HepG2 (cell line): ENCODE measurements at regions not wholly inside any gene's neighbourhood (a gene's known extent, or its start where the extent isn't known, plus 50 kb on each side); places are given as distances from the start of the nearest gene placed in this dataset.

Source experiments
- ATM ChIP-seq: fragments of 450-650 bp; IDR thresholded peaks from 2 replicates; pipeline ENCODE4 v1.7.1; 2017; ENCODE audit warnings: mild to moderate bottlenecking, borderline replicate concordance
- HDAC2 ChIP-seq: sonication (generic); formaldehyde crosslinking; IDR thresholded peaks from 2 replicates; pipeline ENCODE4 v1.4.0; 2020; ENCODE audit warnings: missing genetic modification reagents
- KAT7 ChIP-seq: IDR thresholded peaks from 2 replicates; pipeline ENCODE4 v1.6.1; 2018; ENCODE audit warnings: borderline replicate concordance, missing compliant biosample characterization
- NFKBIZ ChIP-seq: IDR thresholded peaks from 2 replicates; pipeline ENCODE4 v1.6.1; 2018; ENCODE audit warnings: missing genetic modification reagents, missing compliant biosample characterization
- PPARG ChIP-seq: conservative IDR thresholded peaks from 2 replicates; pipeline ENCODE4 v1.6.1; 2016; ENCODE audit warnings: missing biosample characterization, missing genetic modification reagents
- PTBP1 ChIP-seq: fragments of 200-400 bp; formaldehyde crosslinking; IDR thresholded peaks from 2 replicates; pipeline ENCODE4 v1.6.1; 2018; ENCODE audit warnings: low read length, low read depth; ENCODE audit not compliant: poor library complexity, severe bottlenecking
- RBAK ChIP-seq: sonication (generic); formaldehyde crosslinking; IDR thresholded peaks from 2 replicates; pipeline ENCODE4 v1.5.1; 2020; ENCODE audit warnings: mild to moderate bottlenecking, missing genetic modification reagents
- RBFOX2 ChIP-seq: fragments of 200-400 bp; formaldehyde crosslinking; IDR thresholded peaks from 2 replicates; pipeline ENCODE4 v1.6.1; 2017; ENCODE audit warnings: low read depth, mild to moderate bottlenecking, low read length
- RFX5 ChIP-seq: IDR thresholded peaks from 2 replicates; pipeline ENCODE4 v1.6.1; 2011; ENCODE audit warnings: low read depth, low read length, improper control_type of control experiment
- SALL1 ChIP-seq: sonication (generic); formaldehyde crosslinking; IDR thresholded peaks from 2 replicates; pipeline ENCODE4 v1.8.0; 2022; ENCODE audit warnings: mild to moderate bottlenecking, missing genetic modification reagents
- ZC3H13 ChIP-seq: sonication (generic); formaldehyde crosslinking; IDR thresholded peaks from 2 replicates; pipeline ENCODE4 v1.8.1; 2023; ENCODE audit warnings: mild to moderate bottlenecking, missing genetic modification reagents, moderate library complexity
- ZNF609 ChIP-seq: sonication (generic); formaldehyde crosslinking; IDR thresholded peaks from 2 replicates; pipeline ENCODE4 v1.4.0; 2020; ENCODE audit warnings: mild to moderate bottlenecking, missing genetic modification reagents, borderline replicate concordance
- ZNF629 ChIP-seq: sonication (generic); formaldehyde crosslinking; conservative IDR thresholded peaks from 2 replicates; pipeline ENCODE4 v1.5.0; 2020; ENCODE audit warnings: missing genetic modification reagents
- ZNF777 ChIP-seq: sonication (generic); formaldehyde crosslinking; IDR thresholded peaks from 2 replicates; pipeline ENCODE4 v1.4.0; 2020; ENCODE audit warnings: missing genetic modification reagents
- ZSCAN12 ChIP-seq: sonication (generic); formaldehyde crosslinking; IDR thresholded peaks from 2 replicates; pipeline ENCODE4 v1.9.0; 2021; ENCODE audit warnings: mild to moderate bottlenecking, missing genetic modification reagents
- TF ChIP-seq, protein P1 (sequence below): sonication (generic); formaldehyde crosslinking; IDR thresholded peaks from 2 replicates; pipeline ENCODE4 v1.9.0; 2021; ENCODE audit warnings: mild to moderate bottlenecking, missing genetic modification reagents
- TF ChIP-seq, protein P2 (sequence below): sonication (generic); formaldehyde crosslinking; IDR thresholded peaks from 2 replicates; pipeline ENCODE4 v1.4.0; 2020; ENCODE audit warnings: missing genetic modification reagents, mild to moderate bottlenecking, borderline replicate concordance

DNA sequence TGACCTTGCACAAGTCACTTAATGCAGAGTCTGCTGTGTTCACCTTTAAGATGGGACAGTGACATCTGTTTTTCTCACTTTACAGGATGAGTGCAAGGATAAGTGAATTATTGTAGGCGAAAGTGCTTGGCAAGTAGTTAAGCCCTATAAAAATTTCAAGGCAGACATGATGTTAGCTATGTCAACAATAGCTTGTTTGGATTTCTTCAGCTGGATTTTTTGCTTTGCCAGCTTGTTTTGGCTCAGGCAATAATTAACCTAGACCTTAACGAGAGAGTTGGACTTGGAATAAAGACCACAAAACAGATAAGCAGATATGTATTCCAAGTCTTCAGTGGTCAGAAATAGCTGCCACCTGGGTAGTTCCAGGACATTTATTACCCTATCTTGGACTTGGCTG lies 255.2 kb downstream of the ARL4A start (continued):
- TF ChIP-seq, protein P1, sequence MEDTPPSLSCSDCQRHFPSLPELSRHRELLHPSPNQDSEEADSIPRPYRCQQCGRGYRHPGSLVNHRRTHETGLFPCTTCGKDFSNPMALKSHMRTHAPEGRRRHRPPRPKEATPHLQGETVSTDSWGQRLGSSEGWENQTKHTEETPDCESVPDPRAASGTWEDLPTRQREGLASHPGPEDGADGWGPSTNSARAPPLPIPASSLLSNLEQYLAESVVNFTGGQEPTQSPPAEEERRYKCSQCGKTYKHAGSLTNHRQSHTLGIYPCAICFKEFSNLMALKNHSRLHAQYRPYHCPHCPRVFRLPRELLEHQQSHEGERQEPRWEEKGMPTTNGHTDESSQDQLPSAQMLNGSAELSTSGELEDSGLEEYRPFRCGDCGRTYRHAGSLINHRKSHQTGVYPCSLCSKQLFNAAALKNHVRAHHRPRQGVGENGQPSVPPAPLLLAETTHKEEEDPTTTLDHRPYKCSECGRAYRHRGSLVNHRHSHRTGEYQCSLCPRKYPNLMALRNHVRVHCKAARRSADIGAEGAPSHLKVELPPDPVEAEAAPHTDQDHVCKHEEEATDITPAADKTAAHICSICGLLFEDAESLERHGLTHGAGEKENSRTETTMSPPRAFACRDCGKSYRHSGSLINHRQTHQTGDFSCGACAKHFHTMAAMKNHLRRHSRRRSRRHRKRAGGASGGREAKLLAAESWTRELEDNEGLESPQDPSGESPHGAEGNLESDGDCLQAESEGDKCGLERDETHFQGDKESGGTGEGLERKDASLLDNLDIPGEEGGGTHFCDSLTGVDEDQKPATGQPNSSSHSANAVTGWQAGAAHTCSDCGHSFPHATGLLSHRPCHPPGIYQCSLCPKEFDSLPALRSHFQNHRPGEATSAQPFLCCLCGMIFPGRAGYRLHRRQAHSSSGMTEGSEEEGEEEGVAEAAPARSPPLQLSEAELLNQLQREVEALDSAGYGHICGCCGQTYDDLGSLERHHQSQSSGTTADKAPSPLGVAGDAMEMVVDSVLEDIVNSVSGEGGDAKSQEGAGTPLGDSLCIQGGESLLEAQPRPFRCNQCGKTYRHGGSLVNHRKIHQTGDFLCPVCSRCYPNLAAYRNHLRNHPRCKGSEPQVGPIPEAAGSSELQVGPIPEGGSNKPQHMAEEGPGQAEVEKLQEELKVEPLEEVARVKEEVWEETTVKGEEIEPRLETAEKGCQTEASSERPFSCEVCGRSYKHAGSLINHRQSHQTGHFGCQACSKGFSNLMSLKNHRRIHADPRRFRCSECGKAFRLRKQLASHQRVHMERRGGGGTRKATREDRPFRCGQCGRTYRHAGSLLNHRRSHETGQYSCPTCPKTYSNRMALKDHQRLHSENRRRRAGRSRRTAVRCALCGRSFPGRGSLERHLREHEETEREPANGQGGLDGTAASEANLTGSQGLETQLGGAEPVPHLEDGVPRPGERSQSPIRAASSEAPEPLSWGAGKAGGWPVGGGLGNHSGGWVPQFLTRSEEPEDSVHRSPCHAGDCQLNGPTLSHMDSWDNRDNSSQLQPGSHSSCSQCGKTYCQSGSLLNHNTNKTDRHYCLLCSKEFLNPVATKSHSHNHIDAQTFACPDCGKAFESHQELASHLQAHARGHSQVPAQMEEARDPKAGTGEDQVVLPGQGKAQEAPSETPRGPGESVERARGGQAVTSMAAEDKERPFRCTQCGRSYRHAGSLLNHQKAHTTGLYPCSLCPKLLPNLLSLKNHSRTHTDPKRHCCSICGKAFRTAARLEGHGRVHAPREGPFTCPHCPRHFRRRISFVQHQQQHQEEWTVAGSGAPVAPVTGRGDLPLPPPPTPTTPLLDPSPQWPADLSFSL (CRISPR knock-in tag) = no peak
- TF ChIP-seq PPARG (CRISPR knock-in tag) = peak; percentile 92
- peak; percentile 50 for TF ChIP-seq HDAC2 (CRISPR knock-in tag)
- TF ChIP-seq ZSCAN12 (CRISPR knock-in tag) = no peak
- TF ChIP-seq ZNF629 (CRISPR knock-in tag) = no peak
- TF ChIP-seq ATM = no peak
- no peak for TF ChIP-seq PTBP1
- no peak for TF ChIP-seq ZC3H13
- TF ChIP-seq ZNF609 = peak; percentile 62; the same call in 1 of the 2 replicates
- TF ChIP-seq SALL1 (CRISPR knock-in tag) = peak; percentile 65; the same call in 1 of the 2 replicates
- 0 out of 2 replicates have a peak, but pooled peaks have one; percentile 24 for TF ChIP-seq NFKBIZ (CRISPR knock-in tag)
- no peak for TF ChIP-seq RBAK
- no peak for TF ChIP-seq ZNF777 (CRISPR knock-in tag)
- no peak for TF ChIP-seq RFX5
- 0 out of 2 replicates have a peak, but pooled peaks have one; percentile 30 for TF ChIP-seq RBFOX2
- TF ChIP-seq KAT7 (CRISPR knock-in tag) = no peak
- TF ChIP-seq, protein P2, sequence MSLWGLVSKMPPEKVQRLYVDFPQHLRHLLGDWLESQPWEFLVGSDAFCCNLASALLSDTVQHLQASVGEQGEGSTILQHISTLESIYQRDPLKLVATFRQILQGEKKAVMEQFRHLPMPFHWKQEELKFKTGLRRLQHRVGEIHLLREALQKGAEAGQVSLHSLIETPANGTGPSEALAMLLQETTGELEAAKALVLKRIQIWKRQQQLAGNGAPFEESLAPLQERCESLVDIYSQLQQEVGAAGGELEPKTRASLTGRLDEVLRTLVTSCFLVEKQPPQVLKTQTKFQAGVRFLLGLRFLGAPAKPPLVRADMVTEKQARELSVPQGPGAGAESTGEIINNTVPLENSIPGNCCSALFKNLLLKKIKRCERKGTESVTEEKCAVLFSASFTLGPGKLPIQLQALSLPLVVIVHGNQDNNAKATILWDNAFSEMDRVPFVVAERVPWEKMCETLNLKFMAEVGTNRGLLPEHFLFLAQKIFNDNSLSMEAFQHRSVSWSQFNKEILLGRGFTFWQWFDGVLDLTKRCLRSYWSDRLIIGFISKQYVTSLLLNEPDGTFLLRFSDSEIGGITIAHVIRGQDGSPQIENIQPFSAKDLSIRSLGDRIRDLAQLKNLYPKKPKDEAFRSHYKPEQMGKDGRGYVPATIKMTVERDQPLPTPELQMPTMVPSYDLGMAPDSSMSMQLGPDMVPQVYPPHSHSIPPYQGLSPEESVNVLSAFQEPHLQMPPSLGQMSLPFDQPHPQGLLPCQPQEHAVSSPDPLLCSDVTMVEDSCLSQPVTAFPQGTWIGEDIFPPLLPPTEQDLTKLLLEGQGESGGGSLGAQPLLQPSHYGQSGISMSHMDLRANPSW (CRISPR knock-in tag) = no peak
